H1 (cell line): ENCODE measurements at regions not wholly inside any gene's neighbourhood (a gene's known extent, or its start where the extent isn't known, plus 50 kb on each side); places are given as distances from the start of the nearest gene placed in this dataset.

Source experiments
- CTCF ChIA-PET: fragments of 300-600 bp; sonication (Branson Sonifier 250); formaldehyde crosslinking; loops from one replicate; lab custom pipeline; 2021; ENCODE audit not compliant: partially characterized antibody; lab: Charles Lee
- POLR2A ChIA-PET: fragments of 300-600 bp; sonication (Branson Sonifier 250); formaldehyde crosslinking; loops from one replicate; lab custom pipeline; 2021; ENCODE audit warnings: inconsistent platforms; ENCODE audit not compliant: partially characterized antibody; lab: Charles Lee
- DNase-seq, 2 experiments: peaks; one replicate each; pipeline versions ENCODE4 v3.0.0 to v3.0.0-alpha.2; 2010 to 2022; ENCODE audit warnings: low spot score in 2 of 2, low read depth in 1 of 2, mixed read lengths in 1 of 2
- FAIRE-seq: peaks from 2 replicates; lab custom pipeline; 2011; peaks lifted over from hg19 to GRCh38; lab: Jason Lieb, UNC
- H2AFZ ChIP-seq: 2 replicates; pipeline ENCODE4 v1.8.1; 2012; ENCODE audit warnings: low read length, inconsistent platforms
- H2AK5ac ChIP-seq: 2 replicates; pipeline ENCODE4 v1.6.1; 2013; ENCODE audit warnings: low read depth, low read length
- H2BK120ac ChIP-seq: replicated peaks from 2 replicates; pipeline ENCODE3; 2013; ENCODE audit warnings: low read depth, low read length, inconsistent platforms
- H2BK12ac ChIP-seq: 2 replicates; pipeline ENCODE4 v1.6.1; 2013; ENCODE audit warnings: low read depth, low read length
- H2BK15ac ChIP-seq: 2 replicates; pipeline ENCODE4 v1.6.1; 2013; ENCODE audit warnings: low read length
- H2BK20ac ChIP-seq: 2 replicates; pipeline ENCODE4 v1.6.1; 2013; ENCODE audit warnings: low read length
- H2BK5ac ChIP-seq: 2 replicates; pipeline ENCODE4 v1.6.1; 2013; ENCODE audit warnings: low read depth, low read length
- H3K14ac ChIP-seq: 2 replicates; pipeline ENCODE4 v1.6.1; 2013; ENCODE audit warnings: inconsistent platforms; ENCODE audit not compliant: insufficient read length
- H3K18ac ChIP-seq: 2 replicates; pipeline ENCODE4 v1.6.1; 2013; ENCODE audit warnings: low read length; ENCODE audit errors: extremely low read depth
- H3K23ac ChIP-seq: 2 replicates; pipeline ENCODE4 v1.6.1; 2013; ENCODE audit warnings: inconsistent platforms; ENCODE audit not compliant: insufficient read length
- H3K23me2 ChIP-seq: 2 replicates; pipeline ENCODE4 v1.6.1; 2013; ENCODE audit warnings: low read depth, low read length
- H3K27ac ChIP-seq: 2 replicates; pipeline ENCODE4 v1.6.1; 2011; ENCODE audit warnings: low read depth, low read length, inconsistent platforms
- H3K27me3 ChIP-seq, 4 experiments: replicated peaks in 1 of 4; 1 replicate in 1 of 4; 2 replicates in 3 of 4; pipeline versions ENCODE4 v1.6.1 to v1.8.1; 2011 to 2013; ENCODE audit warnings: low read length in 3 of 4, mild to moderate bottlenecking in 3 of 4, inconsistent platforms in 2 of 4, mixed read lengths in 2 of 4, moderate library complexity in 1 of 4; ENCODE audit not compliant: control insufficient read depth in 3 of 4, insufficient read depth in 3 of 4; ENCODE audit errors: extremely low read depth in 1 of 4
- H3K36me3 ChIP-seq, 4 experiments: 2 replicates each; pipeline versions ENCODE4 v1.6.1 to v1.8.1; 2011 to 2013; ENCODE audit warnings: mild to moderate bottlenecking in 4 of 4, low read length in 3 of 4, moderate library complexity in 2 of 4, control low read depth in 1 of 4, inconsistent platforms in 1 of 4; ENCODE audit not compliant: insufficient read depth in 4 of 4, control insufficient read depth in 2 of 4
- H3K4ac ChIP-seq: replicated peaks from 2 replicates; pipeline ENCODE3; 2013; ENCODE audit warnings: low read length, low read depth, mixed read lengths, inconsistent platforms; ENCODE audit not compliant: insufficient read length
- H3K4me1 ChIP-seq, 4 experiments: replicated peaks in 1 of 4; 1 replicate in 1 of 4; 2 replicates in 3 of 4; pipeline versions ENCODE4 v1.6.1 to v1.8.1; 2011 to 2013; ENCODE audit warnings: low read length in 3 of 4, inconsistent platforms in 2 of 4, mixed read lengths in 1 of 4; ENCODE audit not compliant: insufficient read depth in 4 of 4, control insufficient read depth in 3 of 4
- H3K4me2 ChIP-seq, 2 experiments: 2 replicates each; pipeline versions ENCODE4 v1.6.1 to v1.8.1; 2011 to 2013; ENCODE audit warnings: low read depth in 2 of 2, low read length in 2 of 2, control low read depth in 1 of 2, inconsistent platforms in 1 of 2, mild to moderate bottlenecking in 1 of 2; ENCODE audit not compliant: insufficient read depth in 1 of 2
- H3K4me3 ChIP-seq, 4 experiments: fragments of 200-600, 300-600 bp in 1 of 4; sonication (generic), shearing (Covaris generic), sonication (Bioruptor Twin) in 1 of 4; 2 replicates each; pipeline versions ENCODE4 v1.5.1 to v1.8.1; 2011 to 2016; ENCODE audit warnings: low read length in 4 of 4, low read depth in 3 of 4, control low read depth in 2 of 4, inconsistent platforms in 2 of 4, mild to moderate bottlenecking in 2 of 4, mixed read lengths in 1 of 4, moderate library complexity in 1 of 4; ENCODE audit not compliant: insufficient read depth in 2 of 4; ENCODE audit errors: extremely low read depth in 1 of 4
- H3K56ac ChIP-seq: replicated peaks from 2 replicates; pipeline ENCODE3; 2013; ENCODE audit warnings: low read depth, mild to moderate bottlenecking, mixed read lengths, low read length, inconsistent platforms; ENCODE audit not compliant: insufficient read length
- H3K79me1 ChIP-seq: 2 replicates; pipeline ENCODE4 v1.6.1; 2013; ENCODE audit warnings: low read depth, low read length, control low read depth
- H3K79me2 ChIP-seq, 2 experiments: 2 replicates each; pipeline versions ENCODE4 v1.6.1 to v1.8.1; 2012 to 2013; ENCODE audit warnings: low read length in 2 of 2, mild to moderate bottlenecking in 2 of 2, inconsistent platforms in 1 of 2; ENCODE audit not compliant: insufficient read depth in 2 of 2, control insufficient read depth in 1 of 2
- H3K9ac ChIP-seq, 4 experiments: replicated peaks in 1 of 4; 1 replicate in 1 of 4; 2 replicates in 3 of 4; pipeline versions ENCODE4 v1.6.1 to v1.8.1; 2011 to 2013; ENCODE audit warnings: low read depth in 3 of 4, low read length in 3 of 4, control low read depth in 2 of 4, mild to moderate bottlenecking in 2 of 4, moderate library complexity in 2 of 4, inconsistent platforms in 1 of 4; ENCODE audit errors: extremely low read depth in 1 of 4
- H3K9me3 ChIP-seq, 2 experiments: 2 replicates each; pipeline versions ENCODE4 v1.6.1 to v1.8.1; 2012 to 2013; ENCODE audit warnings: mild to moderate bottlenecking in 2 of 2, moderate library complexity in 2 of 2, control low read depth in 1 of 2, inconsistent platforms in 1 of 2, low read depth in 1 of 2, low read length in 1 of 2, mixed read lengths in 1 of 2; ENCODE audit not compliant: insufficient read depth in 2 of 2
- H4K20me1 ChIP-seq, 2 experiments: replicated peaks in 1 of 2; 2 replicates each; pipeline versions ENCODE3 to v1.8.1; 2011 to 2013; ENCODE audit warnings: inconsistent platforms in 2 of 2, low read length in 2 of 2, mild to moderate bottlenecking in 1 of 2; ENCODE audit not compliant: insufficient read depth in 2 of 2, control insufficient read depth in 1 of 2
- H4K5ac ChIP-seq: 2 replicates; pipeline ENCODE4 v1.6.1; 2013; ENCODE audit warnings: low read length, low read depth, mixed read lengths, inconsistent platforms; ENCODE audit not compliant: insufficient read length
- H4K8ac ChIP-seq: 2 replicates; pipeline ENCODE4 v1.8.0; 2013; ENCODE audit warnings: mild to moderate bottlenecking, moderate library complexity, low read length, inconsistent platforms; ENCODE audit not compliant: insufficient read depth; ENCODE audit errors: extremely low read depth
- H4K91ac ChIP-seq: replicated peaks from 2 replicates; pipeline ENCODE3; 2013; ENCODE audit warnings: low read length, mixed read lengths, inconsistent platforms; ENCODE audit not compliant: insufficient read length
- RXRA ChIP-seq: IDR thresholded peaks from 2 replicates; pipeline ENCODE4 v1.6.1; 2011; ENCODE audit warnings: low read depth, mild to moderate bottlenecking, low read length, moderate library complexity; ENCODE audit not compliant: insufficient read depth
- WGBS, 2 experiments: shearing (Covaris generic) in 1 of 2; methylation state at CpG; one replicate each; pipeline versions ENCODE4 v1.1.6 to v1.1.7; 2013 to 2015; ENCODE audit warnings: low lambda C conversion rate in 2 of 2, mixed read lengths in 2 of 2, inconsistent platforms in 1 of 2, low coverage in 1 of 2, missing lambda C conversion rate in 1 of 2; ENCODE audit not compliant: insufficient replicate concordance in 2 of 2, insufficient coverage in 1 of 2, insufficient read length in 1 of 2; ENCODE audit errors: extremely low coverage in 1 of 2, missing lambda C conversion rate in 1 of 2; 5-methylcytosine and 5-hydroxymethylcytosine counted together

- H2BK20ac ChIP-seq = no peak overlapping the region
- H3K9me3 ChIP-seq = no peaks in the 10 kb centered on the region
- H3K23me2 ChIP-seq = no peaks in the 10 kb centered on the region
- no peak overlapping the region for H3K56ac ChIP-seq
- no peak overlapping the region for H3K18ac ChIP-seq
- H2AK5ac ChIP-seq = no peak overlapping the region
- 94% methylated on average over 1 of the region's 1 CpG; no CpG with 5 or more reads in 1 of the 2 experiments for WGBS, 2 experiments
- no peaks in the 10 kb centered on the region for H3K79me1 ChIP-seq
- no peak overlapping the region for H3K4me3 ChIP-seq
- H4K5ac ChIP-seq = no peak overlapping the region
- no peak overlapping the region for H3K9ac ChIP-seq
- H3K4ac ChIP-seq = no peak overlapping the region
- no peak overlapping the region for H4K8ac ChIP-seq
- no peak overlapping the region for H2BK15ac ChIP-seq
- H2BK12ac ChIP-seq = no peak overlapping the region
- H3K4me1 ChIP-seq = no peaks in the 10 kb centered on the region
- peaks cover 0 to 40% (median 7%) of the 10 kb centered on the region in 4 experiments; a peak in 3 of 8 replicates for H3K36me3 ChIP-seq
- peaks cover 0 to 2% of the 10 kb centered on the region in 2 experiments for H4K20me1 ChIP-seq
- DNase-seq (no peak), FAIRE-seq (no peak)
- H3K27me3 ChIP-seq = no peaks in the 10 kb centered on the region
- ChIA-PET CTCF (interaction anchor here (1.1 to 1.5 kb wide), 3 partner anchors 12 to 22 kb away, joined by 4 to 5 read pairs (median 5); no protein-coding TSS in a partner anchor), POLR2A (interaction anchor here (0.9 kb wide), 1 partner anchor 13 kb away, joined by 3 read pairs; no protein-coding TSS in a partner anchor)
- H3K27ac ChIP-seq = no peak overlapping the region
- H3K14ac ChIP-seq = no peak overlapping the region
- TF ChIP-seq RXRA = no peak
- no peak overlapping the region for H2AFZ ChIP-seq
- no peak overlapping the region for H3K23ac ChIP-seq
- H2BK120ac ChIP-seq = no peak overlapping the region
- no peak overlapping the region for H2BK5ac ChIP-seq
- peaks cover 0 to 90% of the 10 kb centered on the region in 2 experiments; a peak in 3 of 4 replicates for H3K79me2 ChIP-seq
- no peak overlapping the region for H4K91ac ChIP-seq
- H3K4me2 ChIP-seq = no peak overlapping the region
Observed at GRCh38 chrX:45823536-45823935, 622.9 kb upstream of the DIPK2B start.
